GM20000 (cell line): ENCODE measurements at regions not wholly inside any gene's neighbourhood (a gene's known extent, or its start where the extent isn't known, plus 50 kb on each side); places are given as distances from the start of the nearest gene placed in this dataset.
"Not testable (repeated sequence)": the region's sequence is repeated elsewhere in the genome, so short reads cannot be mapped to it uniquely, and the experiment has no call there.

Experiments
- DNase-seq: peaks from one replicate; pipeline ENCODE4 v3.0.0; 2012; ENCODE audit warnings: low spot score
- TF ChIP-seq, protein P1 (sequence below): IDR thresholded peaks from 2 replicates; pipeline ENCODE4 v1.5.1; 2012; ENCODE audit warnings: mild to moderate bottlenecking, control low read depth; ENCODE audit errors: extremely low read depth, missing control alignments

DNA sequence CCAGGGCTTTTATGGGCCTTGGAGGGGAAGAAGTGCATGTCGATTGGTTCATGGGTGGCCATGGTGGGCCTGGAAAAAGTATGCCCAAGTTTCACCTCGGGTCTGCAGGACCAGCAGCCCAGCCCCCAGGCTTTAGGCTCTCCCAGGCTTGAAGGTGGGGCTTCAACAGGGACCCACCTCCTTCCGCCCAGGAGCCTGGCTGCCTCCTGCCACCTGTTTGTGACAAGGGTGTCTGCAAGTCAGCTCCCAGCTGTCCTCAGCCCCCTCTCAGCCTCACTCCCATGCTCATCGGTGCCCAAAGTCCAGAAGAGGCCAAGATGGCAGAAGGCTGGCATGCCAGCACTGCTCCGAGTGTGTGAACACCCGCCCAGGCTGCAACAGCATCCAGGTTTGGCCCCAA, 1063.2 kb upstream of the ACO1 start:
- TF ChIP-seq, protein P1, sequence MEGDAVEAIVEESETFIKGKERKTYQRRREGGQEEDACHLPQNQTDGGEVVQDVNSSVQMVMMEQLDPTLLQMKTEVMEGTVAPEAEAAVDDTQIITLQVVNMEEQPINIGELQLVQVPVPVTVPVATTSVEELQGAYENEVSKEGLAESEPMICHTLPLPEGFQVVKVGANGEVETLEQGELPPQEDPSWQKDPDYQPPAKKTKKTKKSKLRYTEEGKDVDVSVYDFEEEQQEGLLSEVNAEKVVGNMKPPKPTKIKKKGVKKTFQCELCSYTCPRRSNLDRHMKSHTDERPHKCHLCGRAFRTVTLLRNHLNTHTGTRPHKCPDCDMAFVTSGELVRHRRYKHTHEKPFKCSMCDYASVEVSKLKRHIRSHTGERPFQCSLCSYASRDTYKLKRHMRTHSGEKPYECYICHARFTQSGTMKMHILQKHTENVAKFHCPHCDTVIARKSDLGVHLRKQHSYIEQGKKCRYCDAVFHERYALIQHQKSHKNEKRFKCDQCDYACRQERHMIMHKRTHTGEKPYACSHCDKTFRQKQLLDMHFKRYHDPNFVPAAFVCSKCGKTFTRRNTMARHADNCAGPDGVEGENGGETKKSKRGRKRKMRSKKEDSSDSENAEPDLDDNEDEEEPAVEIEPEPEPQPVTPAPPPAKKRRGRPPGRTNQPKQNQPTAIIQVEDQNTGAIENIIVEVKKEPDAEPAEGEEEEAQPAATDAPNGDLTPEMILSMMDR = no peak

DNA sequence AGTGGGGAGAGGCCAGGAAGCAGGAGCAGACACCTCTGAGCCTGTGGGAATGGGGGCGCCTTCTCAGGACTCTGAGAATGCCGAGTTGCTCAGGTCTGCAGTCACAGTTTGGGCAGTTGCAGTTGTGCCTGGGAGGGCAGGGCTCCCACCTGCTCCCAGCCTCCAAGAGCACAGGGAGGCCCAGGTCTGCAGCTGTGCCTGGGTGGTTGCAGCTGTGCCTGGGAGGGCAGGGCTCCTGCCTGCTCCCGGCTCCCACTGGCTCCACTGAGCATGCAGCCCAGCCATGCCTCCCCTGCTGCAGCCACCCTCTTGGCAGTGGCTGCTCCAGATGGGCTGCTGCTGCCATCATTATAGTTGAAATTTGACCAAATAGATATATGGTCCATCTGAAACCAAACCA, 1062.8 kb upstream of the ACO1 start:
- TF ChIP-seq, protein P1 = no peak
- DNase-seq = no peak

More for the DNA sequence above, 1063.2 kb upstream of the ACO1 start:
- no peak for DNase-seq

DNA sequence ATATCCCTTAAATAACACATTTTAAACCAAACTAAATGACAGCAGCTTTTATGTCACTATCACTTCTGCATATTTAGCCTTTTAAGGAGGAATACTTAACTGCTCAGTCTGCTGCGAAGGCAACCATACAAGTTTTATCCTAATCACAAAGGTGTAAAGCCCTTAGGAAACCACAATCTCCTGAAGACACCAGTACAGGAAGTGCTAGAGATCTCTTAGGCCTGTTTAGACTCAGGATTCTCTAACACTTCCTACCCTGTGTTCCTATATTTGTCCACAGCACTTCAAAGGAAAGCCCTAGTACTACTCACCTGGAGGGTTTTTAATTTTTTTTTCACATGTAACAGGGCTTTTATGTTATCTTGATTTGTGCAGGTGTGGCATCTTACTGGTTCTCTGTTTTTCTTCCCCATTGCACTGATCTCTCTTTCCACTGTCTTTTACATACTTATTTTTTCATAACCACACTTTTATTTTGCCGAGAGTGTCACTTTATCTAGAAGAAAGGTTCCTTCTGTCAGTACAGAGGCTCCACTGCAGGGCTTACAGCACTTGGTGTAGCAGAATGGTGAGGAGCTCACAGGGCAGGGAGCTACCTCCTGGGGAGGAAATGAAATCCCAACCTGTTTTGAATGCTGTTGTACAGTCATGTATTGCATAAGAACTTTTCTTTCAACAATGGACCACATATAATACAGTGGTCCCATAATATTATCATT, 1060.6 kb upstream of the ACO1 start:
- TF ChIP-seq, protein P1 = no peak
- no peak for DNase-seq

DNA sequence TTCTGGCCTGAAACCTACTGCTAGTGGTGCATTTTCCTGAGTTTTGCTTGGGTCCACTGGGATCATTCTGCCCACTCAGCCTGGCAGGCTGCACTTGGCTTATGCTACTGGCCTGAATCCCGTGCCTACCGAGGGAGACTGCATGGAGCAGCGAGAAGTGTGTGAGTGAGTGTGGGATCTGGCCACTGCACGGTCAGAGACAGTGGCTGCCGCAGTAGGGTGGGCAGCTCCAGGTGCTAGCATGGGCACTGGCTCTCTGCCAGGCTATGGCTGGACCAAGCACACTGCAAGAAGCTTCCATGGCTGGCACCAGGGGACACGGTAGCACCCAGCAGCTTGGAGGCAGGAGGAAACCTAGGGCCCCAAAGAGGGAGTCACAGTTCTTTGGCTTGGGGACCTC, 1058.7 kb upstream of the ACO1 start:
- DNase-seq = no peak
- TF ChIP-seq, protein P1 = no peak

DNA sequence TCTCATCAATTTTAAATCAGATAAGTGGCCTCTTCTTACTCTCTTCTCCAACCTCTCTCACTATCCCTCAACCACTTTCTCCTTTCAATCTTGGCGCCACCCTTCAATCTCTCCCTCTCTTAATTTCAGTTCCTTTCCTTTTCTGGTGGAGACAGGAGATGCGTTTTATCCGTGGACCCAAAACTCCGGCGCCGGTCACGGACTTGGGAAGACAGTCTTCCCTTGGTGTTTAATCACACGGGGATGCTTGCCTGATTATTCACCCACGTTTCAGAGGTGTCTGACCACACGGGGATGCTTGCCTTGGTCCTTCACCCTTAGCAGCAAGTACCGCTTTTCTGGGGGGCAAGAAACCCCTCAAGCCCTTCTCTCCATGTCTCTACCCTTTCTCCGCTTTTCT, 1057.6 kb upstream of the ACO1 start:
- not testable (repeated sequence) for DNase-seq

DNA sequence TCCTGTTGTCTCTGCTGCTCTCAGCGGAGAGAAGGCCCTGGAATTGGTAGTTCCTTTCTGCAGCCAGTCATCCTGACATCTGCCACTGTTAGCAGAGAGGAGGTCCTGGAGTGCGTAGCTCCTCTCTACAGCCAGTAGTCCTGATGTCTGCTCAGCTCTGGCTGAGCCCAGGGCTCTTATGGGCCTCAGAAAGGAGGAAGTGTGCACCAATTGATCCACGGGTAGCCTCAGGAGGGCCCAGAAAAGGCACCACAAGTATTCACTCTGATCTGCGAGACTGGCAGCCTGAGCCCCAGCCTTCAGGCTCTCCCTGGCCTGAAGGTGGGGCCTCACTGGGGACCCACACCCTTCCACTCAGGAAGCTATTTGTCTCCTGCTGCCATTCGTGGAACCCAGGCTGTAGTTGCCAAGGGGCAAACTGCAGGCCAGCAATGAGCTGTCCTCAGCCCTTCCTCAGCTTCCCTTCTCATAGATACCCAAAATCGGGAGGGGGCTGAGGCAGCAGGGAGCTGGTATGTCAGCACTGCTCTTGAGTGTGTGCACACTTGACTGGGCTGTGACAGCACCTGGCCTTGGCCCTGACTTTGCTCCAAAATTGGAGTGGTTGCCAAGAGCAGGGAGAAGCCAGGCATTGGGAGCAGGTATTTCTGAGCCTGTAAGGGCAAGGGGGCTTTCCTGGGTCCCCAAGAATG, 1049.5 kb upstream of the ACO1 start:
- DNase-seq = no peak

DNA sequence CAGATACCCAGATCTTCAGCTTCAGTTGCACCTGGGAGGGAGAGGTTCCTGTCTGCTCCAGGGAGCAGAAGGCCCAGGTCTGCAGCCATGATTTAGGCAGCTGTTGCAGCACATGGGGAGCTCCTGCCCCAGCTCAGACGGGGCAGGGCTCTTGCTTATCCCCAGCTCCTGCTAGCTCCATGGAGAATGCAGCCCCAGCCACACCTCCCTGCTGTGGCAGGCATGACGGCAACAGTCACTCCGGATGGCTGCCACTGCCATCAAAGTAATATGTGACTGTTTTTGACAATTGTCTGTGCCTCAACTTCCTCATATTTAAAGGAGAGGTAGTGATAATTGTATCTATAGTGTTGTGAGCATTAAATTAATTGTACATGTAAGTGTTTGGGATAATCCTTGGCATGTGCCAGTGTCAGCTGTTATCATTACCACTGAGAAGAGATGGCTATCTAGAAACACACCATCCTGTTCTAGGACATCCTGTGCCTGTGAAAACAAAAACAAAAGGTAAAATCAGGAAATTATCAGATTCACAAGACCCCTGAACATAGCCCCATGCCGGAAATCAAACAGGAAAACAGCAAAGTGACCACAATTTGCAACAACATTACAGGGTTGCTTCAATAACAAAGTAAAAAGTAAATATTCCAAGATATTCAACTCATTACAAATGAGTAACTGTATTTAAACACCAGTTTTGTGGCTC, 1048.8 kb upstream of the ACO1 start:
- DNase-seq = no peak
- TF ChIP-seq, protein P1 = no peak

More for the DNA sequence above, 1049.5 kb upstream of the ACO1 start:
- TF ChIP-seq, protein P1 = no peak
